GM12872 (cell line): ENCODE measurements at regions not wholly inside any gene's neighbourhood (a gene's known extent, or its start where the extent isn't known, plus 50 kb on each side); places are given as distances from the start of the nearest gene placed in this dataset.

ENCODE experiments used
- TF ChIP-seq, protein P1 (sequence below): IDR thresholded peaks from 3 replicates; pipeline ENCODE4 v1.5.1; 2011; ENCODE audit warnings: low read depth, mild to moderate bottlenecking, low read length, moderate library complexity; ENCODE audit not compliant: insufficient read depth

DNA sequence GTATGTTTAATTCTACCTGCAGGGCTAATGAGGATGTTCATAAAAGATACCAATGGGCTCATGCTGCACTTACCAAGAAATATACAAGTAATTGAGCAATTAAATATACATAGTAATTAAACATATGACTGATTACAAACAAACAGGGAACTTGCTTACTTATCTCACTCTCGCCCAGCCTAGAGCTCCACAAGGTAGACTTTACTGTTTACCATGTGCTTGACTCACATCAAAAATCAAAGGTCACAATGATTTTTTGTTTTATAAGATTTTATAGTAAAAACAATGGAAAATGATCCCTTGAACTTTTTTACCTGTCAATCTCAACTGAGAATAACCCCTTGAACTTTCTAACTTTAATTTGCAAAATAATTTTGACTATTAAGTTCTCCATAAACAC is 1395.1 kb downstream of the SUCLG1 start:
- TF ChIP-seq, protein P1, sequence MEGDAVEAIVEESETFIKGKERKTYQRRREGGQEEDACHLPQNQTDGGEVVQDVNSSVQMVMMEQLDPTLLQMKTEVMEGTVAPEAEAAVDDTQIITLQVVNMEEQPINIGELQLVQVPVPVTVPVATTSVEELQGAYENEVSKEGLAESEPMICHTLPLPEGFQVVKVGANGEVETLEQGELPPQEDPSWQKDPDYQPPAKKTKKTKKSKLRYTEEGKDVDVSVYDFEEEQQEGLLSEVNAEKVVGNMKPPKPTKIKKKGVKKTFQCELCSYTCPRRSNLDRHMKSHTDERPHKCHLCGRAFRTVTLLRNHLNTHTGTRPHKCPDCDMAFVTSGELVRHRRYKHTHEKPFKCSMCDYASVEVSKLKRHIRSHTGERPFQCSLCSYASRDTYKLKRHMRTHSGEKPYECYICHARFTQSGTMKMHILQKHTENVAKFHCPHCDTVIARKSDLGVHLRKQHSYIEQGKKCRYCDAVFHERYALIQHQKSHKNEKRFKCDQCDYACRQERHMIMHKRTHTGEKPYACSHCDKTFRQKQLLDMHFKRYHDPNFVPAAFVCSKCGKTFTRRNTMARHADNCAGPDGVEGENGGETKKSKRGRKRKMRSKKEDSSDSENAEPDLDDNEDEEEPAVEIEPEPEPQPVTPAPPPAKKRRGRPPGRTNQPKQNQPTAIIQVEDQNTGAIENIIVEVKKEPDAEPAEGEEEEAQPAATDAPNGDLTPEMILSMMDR = no peak

- TF ChIP-seq, protein P1 = no peak
Measured at GRCh38 chr2:83063511-83063910, 1395.6 kb downstream of the SUCLG1 start.

DNA sequence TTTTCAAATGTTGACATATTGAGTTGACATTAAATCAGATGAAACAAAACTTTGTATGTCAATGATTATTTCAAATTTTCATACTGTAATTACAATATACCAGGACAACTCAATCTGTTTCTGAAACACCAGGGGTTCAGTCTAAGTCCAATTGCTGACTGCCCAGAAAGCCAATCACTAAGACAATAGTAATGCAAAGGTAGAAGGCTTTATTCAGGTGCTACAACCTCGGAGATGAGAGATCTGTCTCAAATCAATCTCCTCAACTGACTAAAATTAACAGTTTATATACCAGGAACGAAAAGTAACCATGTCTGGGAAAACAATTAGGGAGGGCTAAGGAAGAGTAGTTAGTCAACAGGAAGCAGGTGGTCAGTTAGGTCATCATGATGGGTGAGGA is 1400.4 kb downstream of the SUCLG1 start:
- TF ChIP-seq, protein P1 = no peak

DNA sequence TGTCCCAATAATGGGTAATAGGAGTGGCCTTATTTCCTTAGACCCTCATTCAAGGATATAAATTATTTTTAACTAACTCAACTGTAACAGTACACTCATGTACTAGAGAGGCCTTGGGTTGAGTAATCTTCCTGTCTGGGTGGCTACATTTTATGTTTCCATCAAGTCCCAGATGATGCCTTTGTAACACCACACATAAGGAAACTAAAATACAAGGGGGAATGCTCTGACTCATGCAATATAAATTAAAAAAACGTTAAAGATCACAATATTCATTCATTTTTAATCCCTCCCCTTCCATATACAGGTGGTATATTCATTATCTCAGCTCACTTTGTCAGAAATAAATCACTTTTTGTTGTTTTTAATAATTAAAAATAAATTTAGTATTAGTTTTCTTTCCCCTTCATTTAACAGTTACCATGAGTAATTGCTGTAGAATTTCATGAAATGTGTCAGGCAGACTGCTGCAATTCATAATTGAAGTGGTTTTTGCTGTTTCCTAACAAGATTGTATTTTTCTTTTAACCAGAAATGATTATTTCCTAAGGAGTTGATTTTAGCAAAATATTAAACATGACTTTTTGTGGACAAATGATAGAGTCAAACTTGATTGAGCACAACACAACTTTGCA is 1403.6 kb downstream of the SUCLG1 start:
- TF ChIP-seq, protein P1 = no peak

DNA sequence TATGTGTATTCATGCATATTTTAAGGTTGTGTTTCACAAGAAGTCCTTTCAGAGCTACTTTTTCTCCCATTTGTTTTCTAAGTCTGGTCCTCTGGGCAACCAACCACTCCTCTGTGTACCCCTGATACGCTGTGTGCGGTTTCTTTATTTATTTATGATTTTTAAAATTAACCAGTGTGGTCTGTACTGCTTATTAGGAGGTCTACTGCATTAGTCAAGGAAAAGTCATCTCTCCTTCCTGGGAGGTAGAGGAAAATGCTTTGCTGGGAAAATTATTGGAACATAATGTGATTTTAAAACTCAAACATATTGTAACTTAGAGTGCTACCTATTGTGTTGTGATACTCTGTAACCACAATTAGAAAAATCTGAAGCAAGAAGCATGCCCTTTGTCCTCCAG is 1404.3 kb downstream of the SUCLG1 start:
- TF ChIP-seq, protein P1 = no peak

DNA sequence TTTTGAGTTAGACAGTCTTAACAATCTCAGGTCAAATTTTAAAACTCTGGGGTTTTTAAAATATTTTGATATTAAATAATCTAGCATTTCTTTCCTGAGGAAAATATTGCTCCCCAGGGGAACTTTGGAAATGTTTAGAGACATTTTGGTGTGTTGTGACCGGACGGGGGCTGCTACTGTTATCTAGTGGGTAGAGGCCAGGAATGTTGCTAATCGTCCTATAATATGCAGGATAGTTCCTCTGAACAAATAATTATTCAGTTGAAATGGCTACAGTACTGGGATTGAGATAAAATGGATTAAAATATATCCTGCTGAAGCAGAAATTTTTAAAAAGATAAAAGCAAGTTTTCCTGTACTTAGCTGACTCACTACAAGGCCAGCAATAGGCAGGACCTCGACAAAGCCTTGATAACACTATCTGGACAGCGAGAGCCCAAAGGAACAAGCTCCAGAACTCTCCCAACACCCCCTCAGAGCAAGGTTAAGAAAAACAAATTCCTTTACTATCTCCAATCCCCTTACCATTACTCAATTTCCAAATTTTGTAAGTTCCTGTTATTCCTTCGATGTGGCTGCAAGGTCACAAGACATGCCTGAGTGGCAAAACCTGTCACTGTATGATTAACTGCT is 1407.4 kb downstream of the SUCLG1 start:
- TF ChIP-seq, protein P1 = no peak

DNA sequence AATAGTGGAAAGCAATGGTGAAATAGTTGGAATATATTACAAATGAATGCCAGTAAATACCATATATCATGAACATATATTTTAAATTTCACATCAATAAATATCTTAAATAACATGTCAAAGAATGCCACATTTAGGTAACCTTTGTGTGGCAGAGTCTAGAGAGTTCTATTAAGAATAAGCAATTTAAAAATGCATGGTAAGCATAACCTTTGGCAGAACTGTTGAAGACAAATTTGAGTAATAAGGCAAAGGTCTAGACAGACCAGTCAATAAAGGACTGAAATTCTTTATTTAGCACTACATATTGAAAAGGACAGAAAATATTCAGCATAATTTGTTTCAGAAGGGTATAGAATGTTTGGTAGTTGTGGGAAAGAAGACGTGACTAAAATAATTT is 1417.0 kb downstream of the SUCLG1 start:
- TF ChIP-seq, protein P1 = no peak
